GM19438 (cell line): ENCODE measurements at regions not wholly inside any gene's neighbourhood (a gene's known extent, or its start where the extent isn't known, plus 50 kb on each side); places are given as distances from the start of the nearest gene placed in this dataset.

ENCODE experiments used
- ATAC-seq: cut with Tn5 transposase; IDR thresholded peaks from one replicate; pipeline ENCODE4 v1.9.1; 2021; ENCODE audit warnings: low read depth; ENCODE audit not compliant: unreplicated experiment

GRCh38 chr6:77979204-77979603, 326.4 kb downstream of the MEI4 start:
- no peak for ATAC-seq

GRCh38 chr6:77986380-77987034, 333.7 kb downstream of the MEI4 start:
- peak; percentile 51 for ATAC-seq

GRCh38 chr6:77987035-77987384, 334.2 kb downstream of the MEI4 start:
- peak; percentile 18 for ATAC-seq

GRCh38 chr6:78010130-78010529, 357.3 kb downstream of the MEI4 start:
- no peak for ATAC-seq

GRCh38 chr6:78020586-78020985, 367.7 kb downstream of the MEI4 start:
- ATAC-seq, result no peak

- ATAC-seq, result no peak
Measured at GRCh38 chr6:78025502-78025901, 372.7 kb downstream of the MEI4 start.

GRCh38 chr6:78031228-78031627, 378.4 kb downstream of the MEI4 start:
- ATAC-seq, result no peak

- no peak for ATAC-seq
Measured at GRCh38 chr6:78059171-78059570, 406.3 kb downstream of the MEI4 start.

- ATAC-seq, result no peak
Measured at GRCh38 chr6:78062993-78063392, 410.2 kb downstream of the MEI4 start.

GRCh38 chr6:78076371-78076770, 423.5 kb downstream of the MEI4 start:
- ATAC-seq, result no peak

GRCh38 chr6:78089531-78089930, 436.7 kb downstream of the MEI4 start:
- no peak for ATAC-seq

- ATAC-seq, result no peak
Measured at GRCh38 chr6:78093906-78094305, 441.1 kb downstream of the MEI4 start.

- no peak for ATAC-seq
Measured at GRCh38 chr6:78101387-78101786, 448.5 kb downstream of the MEI4 start.

GRCh38 chr6:78110641-78111040, 457.8 kb downstream of the MEI4 start:
- ATAC-seq, result no peak

GRCh38 chr6:78117966-78118365, 465.1 kb downstream of the MEI4 start:
- no peak for ATAC-seq

- no peak for ATAC-seq
Measured at GRCh38 chr6:78131521-78131920, 478.7 kb downstream of the MEI4 start.

GRCh38 chr6:78132671-78133410, 480.0 kb downstream of the MEI4 start:
- ATAC-seq, result no peak

- no peak for ATAC-seq
Measured at GRCh38 chr6:78150425-78150824, 497.6 kb downstream of the MEI4 start.

GRCh38 chr6:78153976-78154375, 501.1 kb downstream of the MEI4 start:
- no peak for ATAC-seq

GRCh38 chr6:78157606-78158005, 504.8 kb downstream of the MEI4 start:
- ATAC-seq, result no peak

GRCh38 chr6:78188891-78189290, 536.1 kb downstream of the MEI4 start:
- ATAC-seq, result no peak

- no peak for ATAC-seq
Measured at GRCh38 chr6:78192057-78192456, 539.2 kb downstream of the MEI4 start.
